Epithelial cell of proximal tubule (primary cell): ENCODE measurements at regions not wholly inside any gene's neighbourhood (a gene's known extent, or its start where the extent isn't known, plus 50 kb on each side); places are given as distances from the start of the nearest gene placed in this dataset.

Experiments used
- DNase-seq: peaks from one replicate; pipeline ENCODE4 v3.0.0-alpha.2; 2011; ENCODE audit warnings: low read depth
- H3K4me3 ChIP-seq: 2 replicates; pipeline ENCODE4 v1.5.1; 2011; ENCODE audit warnings: low read depth, mild to moderate bottlenecking, low read length
- TF ChIP-seq, protein P1 (sequence below): conservative IDR thresholded peaks from 2 replicates; pipeline ENCODE4 v1.5.1; 2012; ENCODE audit warnings: low read depth, mild to moderate bottlenecking, low read length

DNA sequence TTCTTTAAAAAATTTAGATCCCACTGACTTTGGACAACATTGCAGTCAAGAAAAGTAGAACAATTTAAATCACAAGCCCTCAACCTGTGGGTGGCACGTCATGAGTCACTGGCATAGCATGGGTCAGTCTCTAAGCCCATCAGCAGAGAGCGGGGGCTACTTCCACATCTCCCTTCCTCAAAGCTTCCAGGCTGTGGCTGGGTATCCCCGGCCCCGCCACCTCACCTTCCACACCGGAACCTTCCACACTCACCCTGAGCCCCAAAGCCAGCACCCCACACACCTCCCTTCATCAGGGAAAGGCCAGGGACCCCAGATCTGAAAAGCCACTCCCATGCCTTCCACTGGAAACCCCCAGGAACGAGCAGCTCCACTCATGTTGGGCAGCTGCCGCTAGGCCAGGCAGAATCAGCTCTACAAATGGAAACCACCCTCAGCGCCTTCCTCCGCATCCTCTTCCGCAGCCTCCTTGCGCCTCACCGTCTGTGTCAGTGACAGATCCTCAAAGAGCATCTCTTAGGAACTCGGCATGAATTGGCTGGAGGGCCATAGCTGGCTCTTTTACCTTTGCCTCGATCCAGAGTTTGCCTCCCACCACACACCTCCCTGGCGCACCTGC lies 156.5 kb downstream of the ERCC6L2 start:
- no peak overlapping the region for H3K4me3 ChIP-seq
- TF ChIP-seq, protein P1, sequence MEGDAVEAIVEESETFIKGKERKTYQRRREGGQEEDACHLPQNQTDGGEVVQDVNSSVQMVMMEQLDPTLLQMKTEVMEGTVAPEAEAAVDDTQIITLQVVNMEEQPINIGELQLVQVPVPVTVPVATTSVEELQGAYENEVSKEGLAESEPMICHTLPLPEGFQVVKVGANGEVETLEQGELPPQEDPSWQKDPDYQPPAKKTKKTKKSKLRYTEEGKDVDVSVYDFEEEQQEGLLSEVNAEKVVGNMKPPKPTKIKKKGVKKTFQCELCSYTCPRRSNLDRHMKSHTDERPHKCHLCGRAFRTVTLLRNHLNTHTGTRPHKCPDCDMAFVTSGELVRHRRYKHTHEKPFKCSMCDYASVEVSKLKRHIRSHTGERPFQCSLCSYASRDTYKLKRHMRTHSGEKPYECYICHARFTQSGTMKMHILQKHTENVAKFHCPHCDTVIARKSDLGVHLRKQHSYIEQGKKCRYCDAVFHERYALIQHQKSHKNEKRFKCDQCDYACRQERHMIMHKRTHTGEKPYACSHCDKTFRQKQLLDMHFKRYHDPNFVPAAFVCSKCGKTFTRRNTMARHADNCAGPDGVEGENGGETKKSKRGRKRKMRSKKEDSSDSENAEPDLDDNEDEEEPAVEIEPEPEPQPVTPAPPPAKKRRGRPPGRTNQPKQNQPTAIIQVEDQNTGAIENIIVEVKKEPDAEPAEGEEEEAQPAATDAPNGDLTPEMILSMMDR, result no peak
- DNase-seq, result no peak

DNA sequence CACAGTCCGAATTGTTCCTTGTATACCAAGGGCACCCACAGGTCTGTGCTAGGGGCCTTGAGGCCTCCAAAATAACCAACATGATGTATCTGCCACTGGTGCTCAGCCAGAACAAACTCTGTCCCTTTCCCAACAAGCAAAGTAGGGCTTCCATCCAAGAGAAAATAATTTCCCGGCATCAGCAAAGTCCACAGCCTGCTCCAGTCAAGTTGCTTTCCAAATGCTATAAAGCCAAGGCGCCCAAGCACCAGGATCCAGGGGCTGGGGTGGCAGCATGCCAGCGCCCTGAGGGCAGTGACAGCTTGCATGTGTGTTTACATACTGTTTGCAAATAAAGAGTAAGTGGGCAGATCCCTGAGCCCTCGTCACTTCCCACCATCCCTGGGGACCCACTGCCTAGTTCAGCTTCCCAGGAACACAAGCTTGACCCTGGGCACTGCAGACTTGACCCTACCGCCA lies 155.9 kb downstream of the ERCC6L2 start:
- DNase-seq, result no peak
- TF ChIP-seq, protein P1, result no peak
- H3K4me3 ChIP-seq, result no peak overlapping the region

DNA sequence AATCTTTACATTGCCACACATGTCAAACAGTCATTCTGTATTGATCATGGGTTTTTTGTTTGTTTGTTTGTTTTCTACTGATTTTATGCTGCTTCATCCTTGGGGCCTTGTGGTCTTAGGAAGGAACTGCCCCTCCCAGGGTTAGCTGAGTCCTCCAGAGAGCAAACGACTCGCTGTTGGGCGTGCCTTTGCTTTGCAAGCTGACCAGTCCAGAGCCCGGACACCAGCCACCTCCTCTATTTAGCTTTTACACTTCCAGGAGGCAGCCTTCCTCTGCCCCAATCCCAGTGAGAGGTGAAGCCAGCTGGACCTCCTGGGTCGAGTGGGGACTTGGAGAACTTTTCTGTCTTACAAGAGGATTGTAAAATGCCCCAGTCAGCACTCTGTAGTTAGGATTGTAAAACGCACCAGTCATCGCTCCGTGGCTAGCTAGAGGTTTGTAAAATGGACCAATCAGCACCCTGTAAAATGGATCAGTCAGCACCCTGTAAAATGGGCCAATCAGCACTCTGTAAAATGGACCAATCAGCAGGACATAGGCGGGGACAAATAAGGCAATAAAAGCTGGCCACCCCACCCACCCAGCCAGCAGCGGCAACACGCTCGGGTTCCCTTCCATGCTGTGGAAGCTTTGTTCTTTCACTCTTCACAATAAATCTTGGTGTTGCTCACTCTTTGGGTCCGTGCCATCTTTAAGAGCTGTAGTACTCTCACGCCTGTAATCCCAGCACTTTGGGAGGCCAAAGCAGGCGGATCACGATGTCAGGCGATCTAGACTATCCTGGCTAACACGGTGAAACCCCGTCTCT lies 154.4 kb downstream of the ERCC6L2 start:
- TF ChIP-seq, protein P1, result no peak
- no peak for DNase-seq
- H3K4me3 ChIP-seq, result no peak overlapping the region

DNA sequence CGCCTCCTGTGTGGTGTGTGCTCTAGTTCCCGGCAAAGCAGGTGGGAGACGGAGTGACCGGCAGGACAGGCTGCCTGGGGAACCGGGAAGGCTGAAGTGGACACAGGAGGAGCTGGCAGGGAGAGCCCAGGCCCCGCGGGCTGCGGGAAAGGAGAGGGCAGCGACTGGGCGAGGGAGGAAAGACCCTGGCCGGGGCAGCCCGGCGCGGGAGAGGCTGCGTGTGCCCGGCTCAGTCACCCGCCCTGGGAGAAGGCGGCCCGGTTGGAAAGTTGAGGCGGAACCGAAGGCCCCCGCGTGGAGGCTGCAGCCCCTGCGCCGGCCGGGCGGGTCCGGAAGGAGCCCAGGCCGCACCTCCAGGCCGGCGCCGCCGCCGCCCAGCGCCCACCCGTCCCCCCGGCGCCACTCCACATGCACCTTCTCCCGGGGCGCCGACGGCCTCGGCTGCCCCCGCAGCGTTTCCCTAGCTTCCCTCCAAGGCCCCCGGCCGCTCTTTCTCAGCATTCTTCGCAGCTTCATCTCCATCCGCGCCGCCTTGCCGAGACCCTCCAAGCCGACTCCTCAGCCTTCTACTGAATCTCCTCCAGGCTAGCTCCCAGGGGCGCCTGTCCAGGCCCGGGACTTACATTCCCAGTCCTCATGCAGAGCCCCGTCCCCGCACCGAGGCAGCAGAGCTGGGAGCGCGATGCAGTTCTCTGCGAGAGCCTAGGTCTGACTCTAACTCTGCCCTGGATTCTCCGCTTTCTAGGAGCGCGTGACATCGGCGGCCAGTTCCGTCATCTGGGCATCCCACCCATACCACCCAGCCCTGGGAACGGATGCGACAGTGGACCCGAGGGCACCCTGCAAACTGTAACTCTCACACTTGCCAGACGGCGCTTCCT lies 152.0 kb downstream of the ERCC6L2 start:
- TF ChIP-seq, protein P1, result no peak
- H3K4me3 ChIP-seq, result peak overlapping the region; percentile 23
- no peak for DNase-seq

DNA sequence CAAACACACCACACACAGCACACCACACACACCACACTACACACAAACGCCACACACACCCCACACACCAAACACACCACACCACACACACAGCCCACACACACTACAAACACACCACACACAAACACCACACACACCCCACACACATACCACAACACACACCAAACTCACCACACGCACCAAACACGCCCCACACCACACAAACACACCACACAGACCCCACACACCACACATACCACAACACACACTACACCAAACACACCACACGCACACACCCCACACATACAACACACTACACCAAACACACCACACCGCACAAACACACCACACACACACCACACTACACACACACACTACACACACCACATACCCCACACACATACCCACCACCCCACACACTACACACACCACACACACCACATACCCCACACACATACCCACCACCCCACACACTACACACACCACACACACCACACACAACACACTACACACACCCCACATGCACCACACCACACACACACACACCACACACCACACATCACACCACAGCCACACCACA lies 151.2 kb downstream of the ERCC6L2 start:
- TF ChIP-seq, protein P1, result no peak
- no peak overlapping the region for H3K4me3 ChIP-seq
- no peak for DNase-seq

DNA sequence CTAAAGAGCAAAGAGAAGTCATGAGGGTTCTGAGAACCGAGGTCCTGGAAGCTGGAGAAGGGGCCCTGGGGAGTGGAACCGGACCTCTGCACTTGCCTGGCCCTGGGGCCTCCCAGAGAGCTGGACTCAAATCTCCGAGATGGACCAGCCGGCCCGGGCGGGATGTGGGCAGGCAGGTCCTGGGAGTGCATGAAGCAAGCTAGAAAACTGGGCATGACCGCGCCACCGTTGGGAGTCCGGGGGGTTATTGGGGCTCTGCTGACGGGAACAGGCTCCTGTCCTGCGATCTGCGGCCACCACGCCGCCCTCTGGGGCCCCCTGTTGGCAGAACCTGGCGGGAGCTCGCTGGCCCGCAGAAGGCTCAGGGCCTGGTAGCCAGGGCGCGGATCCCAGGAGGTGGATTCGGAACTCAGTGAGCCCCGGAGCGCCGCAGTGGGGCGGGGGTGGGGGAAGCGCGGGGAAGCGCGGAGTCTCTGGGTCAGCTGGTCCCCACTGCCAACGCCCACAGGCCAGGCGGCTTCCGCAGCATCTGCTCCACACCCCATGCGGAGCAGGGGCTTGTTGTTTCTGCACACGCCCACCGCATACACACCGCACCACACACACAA lies 150.6 kb downstream of the ERCC6L2 start:
- no peak for DNase-seq
- TF ChIP-seq, protein P1, result peak; percentile 22
- no peak overlapping the region for H3K4me3 ChIP-seq
